Adrenal gland (tissue), 9 donors: ENCODE measurements at regions not wholly inside any gene's neighbourhood (a gene's known extent, or its start where the extent isn't known, plus 50 kb on each side); places are given as distances from the start of the nearest gene placed in this dataset.

Experiments
- DNase-seq, 7 donors: peaks; one replicate each; pipeline ENCODE4 v3.0.0-alpha.2; 2019 to 2020
- H3K27ac ChIP-seq, 5 donors: fragments of 200-600 bp; sonication (generic) in 4 of 5; 1 replicate in 3 of 5; 2 replicates in 2 of 5; pipeline versions ENCODE4 v1.5.1 to v1.8.0; 2016 to 2020; ENCODE audit warnings: mild to moderate bottlenecking in 1 of 5
- H3K27me3 ChIP-seq: fragments of 200-600 bp; 2 replicates; pipeline ENCODE4 v1.8.0; 2021
- H3K36me3 ChIP-seq, 2 donors: fragments of 200-600 bp; replicated peaks in 1 of 2; 1 replicate in 1 of 2; 2 replicates in 1 of 2; pipeline versions ENCODE4 v1.5.1 to v1.8.0; 2018 to 2022
- H3K4me1 ChIP-seq, 2 donors: fragments of 200-600 bp; replicated peaks in 1 of 2; 1 replicate in 1 of 2; 2 replicates in 1 of 2; pipeline versions ENCODE4 v1.5.1 to v1.8.0; 2018 to 2021
- H3K4me3 ChIP-seq, 4 donors: fragments of 200-600 bp; sonication (generic) in 3 of 4; one replicate each; pipeline ENCODE4 v1.5.1; 2016 to 2018
- H3K9me3 ChIP-seq, 3 donors: fragments of 200-600 bp; sonication (generic) in 1 of 3; replicated peaks in 1 of 3; 1 replicate in 2 of 3; 2 replicates in 1 of 3; pipeline versions ENCODE4 v1.5.1 to v1.8.0; 2016 to 2021
- POLR2A ChIP-seq, 2 donors: fragments of 450-650 bp; IDR thresholded peaks; one replicate each; pipeline ENCODE4 v1.6.1; 2017; ENCODE audit warnings: antibody characterized with exemption in 2 of 2, mild to moderate bottlenecking in 2 of 2, moderate library complexity in 1 of 2
- WGBS, 4 donors: extraction: QIAGEN DNeasy Blood & Tissue Kit in 2 of 4; methylation state at CpG; one replicate each; pipeline versions ENCODE4 v1.1.5 to v1.1.7; 2013 to 2017; 5-methylcytosine and 5-hydroxymethylcytosine counted together
- intact Hi-C, 2 donors: fragments of 100-400 bp; cut with DNase I; formaldehyde crosslinking; loops; one replicate each; pipeline versions ENCODE4 v1.14.1 to v1.15.0; 2022 to 2023
- TF ChIP-seq, protein P1 (sequence below), 6 experiments: fragments of 450-650 bp in 4 of 6; fragments of 200-600 bp in 2 of 6; sonication (generic) in 1 of 6; IDR thresholded peaks; 1 replicate in 5 of 6; 2 replicates in 1 of 6; pipeline versions ENCODE4 v1.5.1 to v1.8.0; 2016 to 2021; ENCODE audit warnings: antibody characterized with exemption in 6 of 6, mild to moderate bottlenecking in 2 of 6, moderate library complexity in 1 of 6
- donor health status: healthy with polysubstance abuse.
- donor health status: Bipolar disorder and iron deficiency.
- donor health status: DM: yes; HTN: yes; CAD: no.
- donor health status: DM: no; HTN: no; CAD: no.
- donor health status: DM: no; HTN: no; CAD: no.

DNA sequence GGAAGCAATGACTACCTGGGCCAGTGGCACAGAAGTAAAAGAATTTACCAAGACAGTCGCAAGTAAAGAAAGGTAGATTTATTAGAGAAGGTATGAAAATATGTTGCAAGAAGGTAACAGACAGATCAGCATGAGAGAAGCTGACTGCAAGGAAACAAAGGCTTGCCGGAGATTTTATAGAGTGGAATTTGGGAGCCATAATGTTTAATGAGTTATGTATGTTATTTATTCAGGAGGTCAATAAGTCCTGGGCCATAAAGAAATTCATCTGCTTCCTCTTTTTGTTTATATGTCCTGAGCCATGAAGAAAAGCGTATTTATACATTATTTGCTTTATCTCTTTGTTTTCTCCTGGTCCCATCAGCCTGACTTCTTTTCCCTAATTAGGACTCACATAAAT lies 423.6 kb downstream of the PTH2R start:
- TF ChIP-seq POLR2A (IDR thresholded peaks at IDR 0.05): no peak
- TF ChIP-seq, protein P1, sequence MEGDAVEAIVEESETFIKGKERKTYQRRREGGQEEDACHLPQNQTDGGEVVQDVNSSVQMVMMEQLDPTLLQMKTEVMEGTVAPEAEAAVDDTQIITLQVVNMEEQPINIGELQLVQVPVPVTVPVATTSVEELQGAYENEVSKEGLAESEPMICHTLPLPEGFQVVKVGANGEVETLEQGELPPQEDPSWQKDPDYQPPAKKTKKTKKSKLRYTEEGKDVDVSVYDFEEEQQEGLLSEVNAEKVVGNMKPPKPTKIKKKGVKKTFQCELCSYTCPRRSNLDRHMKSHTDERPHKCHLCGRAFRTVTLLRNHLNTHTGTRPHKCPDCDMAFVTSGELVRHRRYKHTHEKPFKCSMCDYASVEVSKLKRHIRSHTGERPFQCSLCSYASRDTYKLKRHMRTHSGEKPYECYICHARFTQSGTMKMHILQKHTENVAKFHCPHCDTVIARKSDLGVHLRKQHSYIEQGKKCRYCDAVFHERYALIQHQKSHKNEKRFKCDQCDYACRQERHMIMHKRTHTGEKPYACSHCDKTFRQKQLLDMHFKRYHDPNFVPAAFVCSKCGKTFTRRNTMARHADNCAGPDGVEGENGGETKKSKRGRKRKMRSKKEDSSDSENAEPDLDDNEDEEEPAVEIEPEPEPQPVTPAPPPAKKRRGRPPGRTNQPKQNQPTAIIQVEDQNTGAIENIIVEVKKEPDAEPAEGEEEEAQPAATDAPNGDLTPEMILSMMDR (IDR thresholded peaks at IDR 0.05): no peak
- 68 to 79% (median 71%) methylated on average over 3 of the region's 3 CpGs for WGBS, 4 donors
- intact Hi-C loops: no loop called here
- no peak for DNase-seq
- no peaks in the 10 kb centered on the region for H3K9me3 ChIP-seq
- no peak overlapping the region for H3K27ac ChIP-seq
- no peaks in the 10 kb centered on the region for H3K4me1 ChIP-seq
- H3K27me3 ChIP-seq: no peaks in the 10 kb centered on the region
- no peaks in the 10 kb centered on the region for H3K36me3 ChIP-seq
- no peak overlapping the region for H3K4me3 ChIP-seq

DNA sequence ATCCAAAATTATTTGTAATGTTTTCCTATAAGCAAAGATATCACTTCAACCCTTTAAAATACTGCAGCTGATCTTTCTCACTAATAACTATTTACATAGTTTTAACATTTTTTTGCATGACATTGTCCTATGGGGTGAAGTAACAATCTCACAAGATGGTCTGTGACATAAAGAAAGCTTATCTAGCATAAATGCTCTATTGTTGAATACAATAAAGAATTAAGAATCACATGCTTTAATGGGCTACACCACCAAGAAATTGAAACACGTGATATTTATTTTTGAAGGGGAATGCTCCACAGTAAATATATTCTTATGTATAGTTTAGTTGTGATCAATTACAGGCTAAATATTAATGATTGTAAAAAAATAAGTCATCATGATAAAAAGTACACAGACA lies 441.1 kb downstream of the PTH2R start:
- Histone ChIP-seq H3K4me3 (no peak overlapping the region), H3K4me1 (no peaks in the 10 kb centered on the region), H3K27me3 (no peaks in the 10 kb centered on the region), H3K27ac (no peak overlapping the region), H3K36me3 (no peaks in the 10 kb centered on the region), H3K9me3 (no peaks in the 10 kb centered on the region)
- WGBS, 4 donors: 49 to 69% (median 55%) methylated on average over 1 of the region's 1 CpG
- intact Hi-C loops: no loop called here
- TF ChIP-seq, protein P1 (IDR thresholded peaks at IDR 0.05): no peak
- TF ChIP-seq POLR2A (IDR thresholded peaks at IDR 0.05): no peak
- DNase-seq: no peak

DNA sequence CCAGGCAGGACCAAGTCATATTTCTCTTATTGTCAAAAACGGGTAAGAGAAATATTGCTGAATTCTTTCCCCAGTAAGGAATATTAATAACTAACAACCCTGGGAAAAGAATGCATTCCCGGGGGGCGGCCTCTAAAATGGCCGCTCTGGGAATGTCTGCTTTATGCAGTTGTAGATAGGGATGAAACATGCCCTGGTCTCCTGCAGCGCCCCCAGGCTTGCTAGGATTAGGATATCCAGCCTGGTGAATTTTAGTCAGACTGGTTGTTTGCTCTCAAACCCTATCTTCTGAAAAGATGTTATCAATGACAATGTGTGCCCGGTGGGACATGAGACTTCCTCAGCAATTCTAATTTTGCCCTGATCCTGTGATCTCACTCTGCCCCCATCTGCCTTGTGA lies 448.1 kb downstream of the PTH2R start:
- H3K4me1 ChIP-seq: no peaks in the 10 kb centered on the region
- H3K36me3 ChIP-seq: no peaks in the 10 kb centered on the region
- TF ChIP-seq, protein P1 (IDR thresholded peaks at IDR 0.05): no peak
- TF ChIP-seq POLR2A (IDR thresholded peaks at IDR 0.05): no peak
- intact Hi-C loops: no loop called here
- 81 to 90% (median 88%) methylated on average over 6 of the region's 6 CpGs for WGBS, 4 donors
- no peak for DNase-seq
- H3K4me3 ChIP-seq: no peak overlapping the region
- H3K27me3 ChIP-seq: no peaks in the 10 kb centered on the region
- no peaks in the 10 kb centered on the region for H3K9me3 ChIP-seq
- H3K27ac ChIP-seq: no peak overlapping the region

DNA sequence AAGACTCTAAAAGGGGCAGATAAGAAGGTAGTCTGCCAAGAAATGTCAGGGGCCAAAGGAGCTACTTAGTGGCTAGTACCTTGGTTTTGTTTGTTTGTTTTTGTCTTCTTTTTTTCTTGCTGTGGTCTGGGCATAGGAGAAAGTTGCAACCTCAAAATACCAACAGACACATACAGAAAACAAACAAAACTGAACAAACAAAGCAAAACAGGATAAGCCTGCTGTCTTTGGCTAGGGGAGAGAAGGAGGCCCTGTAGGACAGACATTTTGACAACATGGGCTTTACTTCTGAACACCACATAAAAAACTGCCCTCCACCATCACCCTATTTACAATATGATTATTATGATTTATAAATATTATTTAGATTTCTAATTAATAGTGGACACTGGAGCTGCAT lies 460.8 kb downstream of the PTH2R start:
- TF ChIP-seq, protein P1 (IDR thresholded peaks at IDR 0.05): no peak
- TF ChIP-seq POLR2A (IDR thresholded peaks at IDR 0.05): no peak
- no peak for DNase-seq
- Histone ChIP-seq H3K9me3 (no peaks in the 10 kb centered on the region), H3K27ac (no peak overlapping the region), H3K36me3 (no peaks in the 10 kb centered on the region), H3K4me3 (no peak overlapping the region), H3K4me1 (no peaks in the 10 kb centered on the region), H3K27me3 (no peaks in the 10 kb centered on the region)
- intact Hi-C loops: no loop called here
